GM23338 (cell line): ENCODE measurements at regions not wholly inside any gene's neighbourhood (a gene's known extent, or its start where the extent isn't known, plus 50 kb on each side); places are given as distances from the start of the nearest gene placed in this dataset.

Experiments used
- ATAC-seq: fragments of 200-7000 bp; cut with Tn5 transposase; 3 replicates; pipeline ENCODE4 v1.9.1; 2020
- DNase-seq: peaks from one replicate; pipeline ENCODE4 v3.0.0-alpha.2; 2015; ENCODE audit warnings: low spot score
- H2AFZ ChIP-seq: fragments of 200-600 bp; sonication (generic); 2 replicates; pipeline ENCODE4 v1.8.0; 2016; ENCODE audit warnings: antibody characterized with exemption, mild to moderate bottlenecking, moderate library complexity
- H3F3A ChIP-seq: fragments of 200-600 bp; sonication (generic); replicated peaks from 2 replicates; pipeline ENCODE4 v1.8.0; 2017; ENCODE audit warnings: antibody characterized with exemption, mixed run types, low read depth
- H3K27ac ChIP-seq: fragments of 200-600 bp; sonication (generic); 2 replicates; pipeline ENCODE4 v1.6.1; 2016; ENCODE audit warnings: low read depth
- H3K27me3 ChIP-seq: fragments of 200-600 bp; sonication (generic); 2 replicates; pipeline ENCODE4 v1.8.0; 2016; ENCODE audit warnings: mild to moderate bottlenecking, mixed run types, moderate library complexity; ENCODE audit not compliant: insufficient read depth
- H3K36me3 ChIP-seq: fragments of 200-600 bp; sonication (generic); 2 replicates; pipeline ENCODE4 v1.8.0; 2016; ENCODE audit warnings: mild to moderate bottlenecking; ENCODE audit not compliant: insufficient read depth
- H3K4me1 ChIP-seq: fragments of 200-600 bp; sonication (generic); 2 replicates; pipeline ENCODE4 v1.8.0; 2016; ENCODE audit warnings: mild to moderate bottlenecking, moderate library complexity; ENCODE audit not compliant: insufficient read depth
- H3K4me2 ChIP-seq: fragments of 200-600 bp; sonication (generic); 2 replicates; pipeline ENCODE4 v1.7.1; 2017; ENCODE audit warnings: mixed run types
- H3K4me3 ChIP-seq: fragments of 200-600 bp; sonication (generic); 2 replicates; pipeline ENCODE4 v1.6.1; 2016; ENCODE audit warnings: mixed run types
- H3K79me2 ChIP-seq: fragments of 200-600 bp; sonication (generic); replicated peaks from 2 replicates; pipeline ENCODE4 v1.8.0; 2017; ENCODE audit warnings: mild to moderate bottlenecking; ENCODE audit not compliant: insufficient read depth
- H3K9me2 ChIP-seq: fragments of 200-600 bp; sonication (generic); 2 replicates; pipeline ENCODE4 v1.8.0; 2017; ENCODE audit not compliant: insufficient read depth
- H4K20me1 ChIP-seq: fragments of 200-600 bp; sonication (generic); replicated peaks from 2 replicates; pipeline ENCODE4 v1.8.0; 2017; ENCODE audit warnings: mild to moderate bottlenecking; ENCODE audit not compliant: insufficient read depth
- H3K27ac Mint-ChIP-seq: 2 replicates; pipeline ENCODE4 v1.8.0; 2020; ENCODE audit warnings: inconsistent platforms, mild to moderate bottlenecking, moderate library complexity, mixed read lengths
- H3K27me3 Mint-ChIP-seq: 3 replicates; pipeline ENCODE4 v1.8.0; 2022; ENCODE audit warnings: low read depth, mild to moderate bottlenecking, moderate library complexity, mixed read lengths, inconsistent platforms; ENCODE audit not compliant: insufficient read depth, poor library complexity
- H3K36me3 Mint-ChIP-seq: 3 replicates; pipeline ENCODE4 v1.8.0; 2021; ENCODE audit warnings: low read depth, mild to moderate bottlenecking, inconsistent platforms, moderate library complexity, mixed read lengths
- H3K4me1 Mint-ChIP-seq: 3 replicates; pipeline ENCODE4 v1.8.0; 2020; ENCODE audit warnings: mild to moderate bottlenecking, inconsistent platforms, mixed read lengths
- H3K4me3 Mint-ChIP-seq: 3 replicates; pipeline ENCODE4 v1.8.0; 2021; ENCODE audit warnings: moderate library complexity, mild to moderate bottlenecking, inconsistent platforms, mixed read lengths
- H3K9me3 Mint-ChIP-seq: 3 replicates; pipeline ENCODE4 v1.8.0; 2020; ENCODE audit warnings: moderate library complexity, mild to moderate bottlenecking, inconsistent platforms, mixed read lengths
- CREB1 ChIP-seq: fragments of 250-450 bp; sonication (Bioruptor Pico); IDR thresholded peaks from 2 replicates; pipeline ENCODE4 v1.5.0; 2020; ENCODE audit warnings: low read depth, mild to moderate bottlenecking, moderate library complexity
- EZH2 ChIP-seq: fragments of 200-600 bp; sonication (generic); IDR thresholded peaks from one replicate; pipeline ENCODE4 v1.8.0; 2017; ENCODE audit warnings: antibody characterized with exemption, mild to moderate bottlenecking, low read depth; ENCODE audit not compliant: unreplicated experiment
- EZH2phosphoT487 ChIP-seq: fragments of 200-600 bp; sonication (generic); IDR thresholded peaks from one replicate; pipeline ENCODE4 v1.8.1; 2018; ENCODE audit warnings: antibody characterized with exemption; ENCODE audit not compliant: unreplicated experiment
- JUNB ChIP-seq: IDR thresholded peaks from one replicate; pipeline ENCODE4 v1.6.1; 2016; ENCODE audit warnings: antibody characterized with exemption; ENCODE audit not compliant: unreplicated experiment
- NANOG ChIP-seq: IDR thresholded peaks from 2 replicates; pipeline ENCODE4 v1.6.1; 2016; ENCODE audit warnings: antibody characterized with exemption, borderline replicate concordance
- POLR2AphosphoS5 ChIP-seq: IDR thresholded peaks from 2 replicates; pipeline ENCODE4 v1.6.1; 2016; ENCODE audit warnings: antibody characterized with exemption, low read depth
- STAT1 ChIP-seq: IDR thresholded peaks from one replicate; pipeline ENCODE4 v1.6.1; 2016; ENCODE audit warnings: antibody characterized with exemption; ENCODE audit not compliant: unreplicated experiment
- ZNF114 ChIP-seq: fragments of 250-450 bp; sonication (Bioruptor Pico); IDR thresholded peaks from 2 replicates; pipeline ENCODE4 v1.5.0; 2020; ENCODE audit warnings: mild to moderate bottlenecking, moderate library complexity
- ZNF331 ChIP-seq: fragments of 250-450 bp; sonication (Bioruptor Pico); IDR thresholded peaks from 2 replicates; pipeline ENCODE4 v1.5.0; 2020; ENCODE audit warnings: low read depth, mild to moderate bottlenecking, moderate library complexity
- TF ChIP-seq, protein P1 (sequence below): IDR thresholded peaks from one replicate; pipeline ENCODE4 v1.6.1; 2018; ENCODE audit warnings: antibody characterized with exemption; ENCODE audit not compliant: unreplicated experiment
- TF ChIP-seq, protein P2 (sequence below), 2 experiments: fragments of 200-600 bp in 1 of 2; sonication (generic) in 1 of 2; conservative IDR thresholded peaks; 2 replicates each; pipeline versions ENCODE4 v1.5.1 to v1.6.1; 2016 to 2017; ENCODE audit warnings: antibody characterized with exemption in 2 of 2, low read depth in 2 of 2, mild to moderate bottlenecking in 2 of 2, moderate library complexity in 1 of 2
- TF ChIP-seq, protein P3 (sequence below): IDR thresholded peaks from 2 replicates; pipeline ENCODE4 v1.6.1; 2016; ENCODE audit warnings: antibody characterized with exemption
- TF ChIP-seq, protein P4 (sequence below): fragments of 250-450 bp; sonication (Bioruptor Pico); IDR thresholded peaks from 2 replicates; pipeline ENCODE4 v1.5.0; 2020; ENCODE audit warnings: mild to moderate bottlenecking, moderate library complexity

DNA sequence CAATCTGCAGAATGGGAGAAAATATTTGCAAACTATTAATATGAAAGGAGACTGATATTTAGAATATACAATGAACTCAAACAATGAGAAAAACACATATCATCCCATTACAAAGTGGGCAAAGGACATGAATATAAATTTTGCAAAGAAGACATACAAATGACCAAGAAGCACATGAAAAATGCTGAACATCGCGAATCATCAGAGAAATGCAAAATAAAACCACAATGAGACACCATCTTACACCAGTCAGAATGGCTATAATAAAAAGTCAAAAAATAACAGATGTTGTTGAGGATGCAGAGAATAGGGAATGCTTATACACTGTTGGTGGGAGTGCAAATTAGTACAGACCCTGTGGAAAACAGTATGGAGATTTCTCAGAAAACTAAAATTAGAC, 83.6 kb downstream of the RAP2B start:
- H3K9me2 ChIP-seq, result no peaks in the 10 kb centered on the region
- TF ChIP-seq, protein P1, sequence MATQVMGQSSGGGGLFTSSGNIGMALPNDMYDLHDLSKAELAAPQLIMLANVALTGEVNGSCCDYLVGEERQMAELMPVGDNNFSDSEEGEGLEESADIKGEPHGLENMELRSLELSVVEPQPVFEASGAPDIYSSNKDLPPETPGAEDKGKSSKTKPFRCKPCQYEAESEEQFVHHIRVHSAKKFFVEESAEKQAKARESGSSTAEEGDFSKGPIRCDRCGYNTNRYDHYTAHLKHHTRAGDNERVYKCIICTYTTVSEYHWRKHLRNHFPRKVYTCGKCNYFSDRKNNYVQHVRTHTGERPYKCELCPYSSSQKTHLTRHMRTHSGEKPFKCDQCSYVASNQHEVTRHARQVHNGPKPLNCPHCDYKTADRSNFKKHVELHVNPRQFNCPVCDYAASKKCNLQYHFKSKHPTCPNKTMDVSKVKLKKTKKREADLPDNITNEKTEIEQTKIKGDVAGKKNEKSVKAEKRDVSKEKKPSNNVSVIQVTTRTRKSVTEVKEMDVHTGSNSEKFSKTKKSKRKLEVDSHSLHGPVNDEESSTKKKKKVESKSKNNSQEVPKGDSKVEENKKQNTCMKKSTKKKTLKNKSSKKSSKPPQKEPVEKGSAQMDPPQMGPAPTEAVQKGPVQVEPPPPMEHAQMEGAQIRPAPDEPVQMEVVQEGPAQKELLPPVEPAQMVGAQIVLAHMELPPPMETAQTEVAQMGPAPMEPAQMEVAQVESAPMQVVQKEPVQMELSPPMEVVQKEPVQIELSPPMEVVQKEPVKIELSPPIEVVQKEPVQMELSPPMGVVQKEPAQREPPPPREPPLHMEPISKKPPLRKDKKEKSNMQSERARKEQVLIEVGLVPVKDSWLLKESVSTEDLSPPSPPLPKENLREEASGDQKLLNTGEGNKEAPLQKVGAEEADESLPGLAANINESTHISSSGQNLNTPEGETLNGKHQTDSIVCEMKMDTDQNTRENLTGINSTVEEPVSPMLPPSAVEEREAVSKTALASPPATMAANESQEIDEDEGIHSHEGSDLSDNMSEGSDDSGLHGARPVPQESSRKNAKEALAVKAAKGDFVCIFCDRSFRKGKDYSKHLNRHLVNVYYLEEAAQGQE, result no peak
- TF ChIP-seq POLR2AphosphoS5, result no peak
- no peak for TF ChIP-seq CREB1 (CRISPR knock-in tag)
- TF ChIP-seq STAT1, result no peak
- no peak for TF ChIP-seq ZNF331 (CRISPR knock-in tag)
- no peak for TF ChIP-seq JUNB
- TF ChIP-seq, protein P2, sequence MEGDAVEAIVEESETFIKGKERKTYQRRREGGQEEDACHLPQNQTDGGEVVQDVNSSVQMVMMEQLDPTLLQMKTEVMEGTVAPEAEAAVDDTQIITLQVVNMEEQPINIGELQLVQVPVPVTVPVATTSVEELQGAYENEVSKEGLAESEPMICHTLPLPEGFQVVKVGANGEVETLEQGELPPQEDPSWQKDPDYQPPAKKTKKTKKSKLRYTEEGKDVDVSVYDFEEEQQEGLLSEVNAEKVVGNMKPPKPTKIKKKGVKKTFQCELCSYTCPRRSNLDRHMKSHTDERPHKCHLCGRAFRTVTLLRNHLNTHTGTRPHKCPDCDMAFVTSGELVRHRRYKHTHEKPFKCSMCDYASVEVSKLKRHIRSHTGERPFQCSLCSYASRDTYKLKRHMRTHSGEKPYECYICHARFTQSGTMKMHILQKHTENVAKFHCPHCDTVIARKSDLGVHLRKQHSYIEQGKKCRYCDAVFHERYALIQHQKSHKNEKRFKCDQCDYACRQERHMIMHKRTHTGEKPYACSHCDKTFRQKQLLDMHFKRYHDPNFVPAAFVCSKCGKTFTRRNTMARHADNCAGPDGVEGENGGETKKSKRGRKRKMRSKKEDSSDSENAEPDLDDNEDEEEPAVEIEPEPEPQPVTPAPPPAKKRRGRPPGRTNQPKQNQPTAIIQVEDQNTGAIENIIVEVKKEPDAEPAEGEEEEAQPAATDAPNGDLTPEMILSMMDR (conservative IDR thresholded peaks at IDR 0.05; ENCODE audit: low read depth in 2 of 2), result no peak
- no peak for TF ChIP-seq NANOG
- no peak for TF ChIP-seq EZH2phosphoT487
- TF ChIP-seq, protein P3, sequence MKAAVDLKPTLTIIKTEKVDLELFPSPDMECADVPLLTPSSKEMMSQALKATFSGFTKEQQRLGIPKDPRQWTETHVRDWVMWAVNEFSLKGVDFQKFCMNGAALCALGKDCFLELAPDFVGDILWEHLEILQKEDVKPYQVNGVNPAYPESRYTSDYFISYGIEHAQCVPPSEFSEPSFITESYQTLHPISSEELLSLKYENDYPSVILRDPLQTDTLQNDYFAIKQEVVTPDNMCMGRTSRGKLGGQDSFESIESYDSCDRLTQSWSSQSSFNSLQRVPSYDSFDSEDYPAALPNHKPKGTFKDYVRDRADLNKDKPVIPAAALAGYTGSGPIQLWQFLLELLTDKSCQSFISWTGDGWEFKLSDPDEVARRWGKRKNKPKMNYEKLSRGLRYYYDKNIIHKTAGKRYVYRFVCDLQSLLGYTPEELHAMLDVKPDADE, result no peak
- TF ChIP-seq ZNF114, result no peak
- TF ChIP-seq EZH2, result no peak
- TF ChIP-seq, protein P4, sequence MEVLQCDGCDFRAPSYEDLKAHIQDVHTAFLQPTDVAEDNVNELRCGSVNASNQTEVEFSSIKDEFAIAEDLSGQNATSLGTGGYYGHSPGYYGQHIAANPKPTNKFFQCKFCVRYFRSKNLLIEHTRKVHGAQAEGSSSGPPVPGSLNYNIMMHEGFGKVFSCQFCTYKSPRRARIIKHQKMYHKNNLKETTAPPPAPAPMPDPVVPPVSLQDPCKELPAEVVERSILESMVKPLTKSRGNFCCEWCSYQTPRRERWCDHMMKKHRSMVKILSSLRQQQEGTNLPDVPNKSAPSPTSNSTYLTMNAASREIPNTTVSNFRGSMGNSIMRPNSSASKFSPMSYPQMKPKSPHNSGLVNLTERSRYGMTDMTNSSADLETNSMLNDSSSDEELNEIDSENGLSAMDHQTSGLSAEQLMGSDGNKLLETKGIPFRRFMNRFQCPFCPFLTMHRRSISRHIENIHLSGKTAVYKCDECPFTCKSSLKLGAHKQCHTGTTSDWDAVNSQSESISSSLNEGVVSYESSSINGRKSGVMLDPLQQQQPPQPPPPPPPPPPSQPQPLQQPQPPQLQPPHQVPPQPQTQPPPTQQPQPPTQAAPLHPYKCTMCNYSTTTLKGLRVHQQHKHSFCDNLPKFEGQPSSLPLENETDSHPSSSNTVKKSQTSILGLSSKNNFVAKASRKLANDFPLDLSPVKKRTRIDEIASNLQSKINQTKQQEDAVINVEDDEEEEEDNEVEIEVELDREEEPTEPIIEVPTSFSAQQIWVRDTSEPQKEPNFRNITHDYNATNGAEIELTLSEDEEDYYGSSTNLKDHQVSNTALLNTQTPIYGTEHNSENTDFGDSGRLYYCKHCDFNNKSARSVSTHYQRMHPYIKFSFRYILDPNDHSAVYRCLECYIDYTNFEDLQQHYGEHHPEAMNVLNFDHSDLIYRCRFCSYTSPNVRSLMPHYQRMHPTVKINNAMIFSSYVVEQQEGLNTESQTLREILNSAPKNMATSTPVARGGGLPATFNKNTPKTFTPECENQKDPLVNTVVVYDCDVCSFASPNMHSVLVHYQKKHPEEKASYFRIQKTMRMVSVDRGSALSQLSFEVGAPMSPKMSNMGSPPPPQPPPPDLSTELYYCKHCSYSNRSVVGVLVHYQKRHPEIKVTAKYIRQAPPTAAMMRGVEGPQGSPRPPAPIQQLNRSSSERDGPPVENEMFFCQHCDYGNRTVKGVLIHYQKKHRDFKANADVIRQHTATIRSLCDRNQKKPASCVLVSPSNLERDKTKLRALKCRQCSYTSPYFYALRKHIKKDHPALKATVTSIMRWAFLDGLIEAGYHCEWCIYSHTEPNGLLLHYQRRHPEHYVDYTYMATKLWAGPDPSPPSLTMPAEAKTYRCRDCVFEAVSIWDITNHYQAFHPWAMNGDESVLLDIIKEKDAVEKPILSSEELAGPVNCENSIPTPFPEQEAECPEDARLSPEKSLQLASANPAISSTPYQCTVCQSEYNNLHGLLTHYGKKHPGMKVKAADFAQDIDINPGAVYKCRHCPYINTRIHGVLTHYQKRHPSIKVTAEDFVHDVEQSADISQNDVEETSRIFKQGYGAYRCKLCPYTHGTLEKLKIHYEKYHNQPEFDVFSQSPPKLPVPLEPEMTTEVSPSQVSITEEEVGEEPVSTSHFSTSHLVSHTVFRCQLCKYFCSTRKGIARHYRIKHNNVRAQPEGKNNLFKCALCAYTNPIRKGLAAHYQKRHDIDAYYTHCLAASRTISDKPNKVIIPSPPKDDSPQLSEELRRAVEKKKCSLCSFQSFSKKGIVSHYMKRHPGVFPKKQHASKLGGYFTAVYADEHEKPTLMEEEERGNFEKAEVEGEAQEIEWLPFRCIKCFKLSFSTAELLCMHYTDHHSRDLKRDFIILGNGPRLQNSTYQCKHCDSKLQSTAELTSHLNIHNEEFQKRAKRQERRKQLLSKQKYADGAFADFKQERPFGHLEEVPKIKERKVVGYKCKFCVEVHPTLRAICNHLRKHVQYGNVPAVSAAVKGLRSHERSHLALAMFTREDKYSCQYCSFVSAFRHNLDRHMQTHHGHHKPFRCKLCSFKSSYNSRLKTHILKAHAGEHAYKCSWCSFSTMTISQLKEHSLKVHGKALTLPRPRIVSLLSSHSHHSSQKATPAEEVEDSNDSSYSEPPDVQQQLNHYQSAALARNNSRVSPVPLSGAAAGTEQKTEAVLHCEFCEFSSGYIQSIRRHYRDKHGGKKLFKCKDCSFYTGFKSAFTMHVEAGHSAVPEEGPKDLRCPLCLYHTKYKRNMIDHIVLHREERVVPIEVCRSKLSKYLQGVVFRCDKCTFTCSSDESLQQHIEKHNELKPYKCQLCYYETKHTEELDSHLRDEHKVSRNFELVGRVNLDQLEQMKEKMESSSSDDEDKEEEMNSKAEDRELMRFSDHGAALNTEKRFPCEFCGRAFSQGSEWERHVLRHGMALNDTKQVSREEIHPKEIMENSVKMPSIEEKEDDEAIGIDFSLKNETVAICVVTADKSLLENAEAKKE (CRISPR knock-in tag), result no peak
- no peak overlapping the region for H3K4me2 ChIP-seq
- Mint-ChIP-seq H3K4me1 (no peaks in the 10 kb centered on the region), H3K36me3 (0 out of 3 replicates have a peak, but pooled peaks cover 5% of the 10 kb centered on the region), H3K4me3 (no peak overlapping the region), H3K9me3 (peaks cover 7% of the 10 kb centered on the region; the same call in 2 of the 3 replicates), H3K27ac (no peak overlapping the region), H3K27me3 (no peaks in the 10 kb centered on the region)
- no peak overlapping the region for H3K27ac ChIP-seq
- H3K36me3 ChIP-seq, result no peaks in the 10 kb centered on the region
- no peaks in the 10 kb centered on the region for H3K27me3 ChIP-seq
- H3F3A ChIP-seq, result no peaks in the 10 kb centered on the region
- no peaks in the 10 kb centered on the region for H4K20me1 ChIP-seq
- no peaks in the 10 kb centered on the region for H3K4me1 ChIP-seq
- no peak overlapping the region for H2AFZ ChIP-seq
- H3K79me2 ChIP-seq, result no peaks in the 10 kb centered on the region
- H3K4me3 ChIP-seq, result no peak overlapping the region
- DNase-seq, result no peak
- ATAC-seq, result no peak
